ENCODE measurements at regions not wholly inside any gene's neighbourhood (a gene's known extent, or its start where the extent isn't known, plus 50 kb on each side); places are given as distances from the start of the nearest gene placed in this dataset.

DNA sequence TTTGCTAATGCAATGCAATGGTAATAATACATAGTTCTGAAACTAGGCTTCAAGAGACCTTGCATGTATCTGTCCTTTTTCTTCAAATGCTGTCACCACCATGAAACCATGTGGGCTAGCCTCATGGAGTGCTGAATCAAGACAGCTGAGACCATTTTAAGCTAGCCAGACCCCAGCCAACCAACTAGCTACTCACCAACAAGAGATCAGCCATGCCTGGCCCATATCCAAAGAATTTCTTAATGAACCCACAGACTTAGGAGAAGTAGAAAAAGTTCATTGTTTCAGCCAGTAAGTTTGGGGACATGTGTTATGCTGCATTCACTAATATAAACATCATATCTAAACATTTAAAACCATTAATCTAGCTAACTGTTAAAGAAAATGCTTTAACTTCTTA is 139.8 kb upstream of the EDIL3 start:
- no peak for TF ChIP-seq POLR2A (IDR thresholded peaks at IDR 0.05; ENCODE audit: control extremely low read depth in 1 of 2, low read depth in 2 of 2, low read length in 2 of 2)
- no peak for TF ChIP-seq GABPA (IDR thresholded peaks at IDR 0.05; ENCODE audit: borderline replicate concordance, insufficient read depth, low read length)

All from H1 (cell line).